ENCODE measurements at regions not wholly inside any gene's neighbourhood (a gene's known extent, or its start where the extent isn't known, plus 50 kb on each side); places are given as distances from the start of the nearest gene placed in this dataset.
A peak's percentile ranks its signal among the peaks of the same experiment; 100 is the strongest.

GRCh38 chr20:39576771-39577170 lies 614.6 kb downstream of the DHX35 start:
- no peak for DNase-seq (ENCODE audit: low spot score)

- no peak for DNase-seq (ENCODE audit: low spot score)
Observed at GRCh38 chr20:39574061-39574460, 611.9 kb downstream of the DHX35 start.

- no peak for DNase-seq (ENCODE audit: low spot score)
Observed at GRCh38 chr20:39571171-39571570, 609.0 kb downstream of the DHX35 start.

GRCh38 chr20:39568109-39568508 lies 606.0 kb downstream of the DHX35 start:
- DNase-seq (ENCODE audit: low spot score): no peak

- no peak for DNase-seq (ENCODE audit: low spot score)
Observed at GRCh38 chr20:39563349-39563748, 601.2 kb downstream of the DHX35 start.

GRCh38 chr20:39554341-39554740 lies 592.2 kb downstream of the DHX35 start:
- DNase-seq (ENCODE audit: low spot score): no peak

- no peak for DNase-seq (ENCODE audit: low spot score)
Observed at GRCh38 chr20:39553120-39553519, 591.0 kb downstream of the DHX35 start.

GRCh38 chr20:39549733-39550132 lies 587.6 kb downstream of the DHX35 start:
- DNase-seq (ENCODE audit: low spot score): no peak

GRCh38 chr20:39547546-39548408 lies 585.6 kb downstream of the DHX35 start:
- no peak for DNase-seq (ENCODE audit: low spot score)

GRCh38 chr20:39541136-39541803 lies 579.1 kb downstream of the DHX35 start:
- DNase-seq (ENCODE audit: low spot score): no peak

- no peak for DNase-seq (ENCODE audit: low spot score)
Observed at GRCh38 chr20:39538317-39538716, 576.2 kb downstream of the DHX35 start.

- DNase-seq (ENCODE audit: low spot score): no peak
Observed at GRCh38 chr20:39535301-39535700, 573.2 kb downstream of the DHX35 start.

GRCh38 chr20:39534846-39535245 lies 572.7 kb downstream of the DHX35 start:
- no peak for DNase-seq (ENCODE audit: low spot score)

GRCh38 chr20:39533858-39534257 lies 571.7 kb downstream of the DHX35 start:
- no peak for DNase-seq (ENCODE audit: low spot score)

GRCh38 chr20:39532205-39532604 lies 570.1 kb downstream of the DHX35 start:
- DNase-seq (ENCODE audit: low spot score): no peak

- no peak for DNase-seq (ENCODE audit: low spot score)
Observed at GRCh38 chr20:39528436-39528835, 566.3 kb downstream of the DHX35 start.

GRCh38 chr20:39524371-39524911 lies 562.3 kb downstream of the DHX35 start:
- peak; percentile 62 for DNase-seq (ENCODE audit: low spot score)

GRCh38 chr20:39523405-39523804 lies 561.3 kb downstream of the DHX35 start:
- no peak for DNase-seq (ENCODE audit: low spot score)

- no peak for DNase-seq (ENCODE audit: low spot score)
Observed at GRCh38 chr20:39518654-39519053, 556.5 kb downstream of the DHX35 start.

GRCh38 chr20:39516964-39517363 lies 554.8 kb downstream of the DHX35 start:
- DNase-seq (ENCODE audit: low spot score): no peak

GRCh38 chr20:39504710-39505094 lies 542.6 kb downstream of the DHX35 start:
- DNase-seq (ENCODE audit: low spot score): no peak

GRCh38 chr20:39503902-39504709 lies 542.0 kb downstream of the DHX35 start:
- no peak for DNase-seq (ENCODE audit: low spot score)

Measured in cerebellar cortex (tissue), 1 donor.